ENCODE measurements at regions not wholly inside any gene's neighbourhood (a gene's known extent, or its start where the extent isn't known, plus 50 kb on each side); places are given as distances from the start of the nearest gene placed in this dataset.

- no peaks in the 10 kb centered on the region for H3K36me3 Mint-ChIP-seq
- H3K9me3 Mint-ChIP-seq = no peaks in the 10 kb centered on the region
- peak overlapping the region in 1 of 4 donors; percentile 9 for H3K4me3 Mint-ChIP-seq
- no peaks in the 10 kb centered on the region for H3K27me3 Mint-ChIP-seq
- no peak overlapping the region for H3K27ac Mint-ChIP-seq
- H3K4me1 Mint-ChIP-seq = no peaks in the 10 kb centered on the region
These were observed 79.5 kb upstream of the KLF7 start for GRCh38 chr2:207244971-207245925.

- H3K9me3 Mint-ChIP-seq = no peaks in the 10 kb centered on the region
- no peak overlapping the region for H3K4me3 Mint-ChIP-seq
- no peaks in the 10 kb centered on the region for H3K27me3 Mint-ChIP-seq
- no peak overlapping the region for H3K27ac Mint-ChIP-seq
- H3K36me3 Mint-ChIP-seq = no peaks in the 10 kb centered on the region
- peaks cover 0 to 4% (median 0%) of the 10 kb centered on the region in 3 donors for H3K4me1 Mint-ChIP-seq
These were observed 83.1 kb upstream of the KLF7 start for GRCh38 chr2:207248702-207249377.

GRCh38 chr2:207251022-207251421, 85.3 kb upstream of the KLF7 start:
- H3K4me1 Mint-ChIP-seq = peaks cover 11 to 16% (median 12%) of the 10 kb centered on the region in 3 donors
- H3K36me3 Mint-ChIP-seq = no peaks in the 10 kb centered on the region
- H3K27ac Mint-ChIP-seq = no peak overlapping the region
- peaks cover 10% of the 10 kb centered on the region for H3K27me3 Mint-ChIP-seq
- H3K4me3 Mint-ChIP-seq = no peak overlapping the region
- no peaks in the 10 kb centered on the region for H3K9me3 Mint-ChIP-seq

- H3K27ac Mint-ChIP-seq = no peak overlapping the region
These were observed 85.9 kb upstream of the KLF7 start for GRCh38 chr2:207251573-207252192.

GRCh38 chr2:207252416-207252815, 86.7 kb upstream of the KLF7 start:
- H3K27ac Mint-ChIP-seq = no peak overlapping the region
- H3K27me3 Mint-ChIP-seq = peaks cover 14% of the 10 kb centered on the region
- no peaks in the 10 kb centered on the region for H3K9me3 Mint-ChIP-seq
- no peak overlapping the region for H3K4me3 Mint-ChIP-seq
- H3K4me1 Mint-ChIP-seq = peaks cover 14 to 16% (median 15%) of the 10 kb centered on the region in 3 donors
- no peaks in the 10 kb centered on the region for H3K36me3 Mint-ChIP-seq

More at GRCh38 chr2:207251573-207252192, 85.9 kb upstream of the KLF7 start:
- Mint-ChIP-seq H3K9me3 (no peaks in the 10 kb centered on the region), H3K4me3 (no peak overlapping the region), H3K36me3 (no peaks in the 10 kb centered on the region), H3K27me3 (peaks cover 13% of the 10 kb centered on the region), H3K4me1 (peaks cover 13 to 16% (median 15%) of the 10 kb centered on the region in 3 donors)

- Mint-ChIP-seq H3K27me3 (peaks cover 14% of the 10 kb centered on the region), H3K4me1 (peaks cover 14 to 16% (median 16%) of the 10 kb centered on the region in 3 donors), H3K9me3 (no peaks in the 10 kb centered on the region), H3K4me3 (no peak overlapping the region), H3K36me3 (no peaks in the 10 kb centered on the region), H3K27ac (no peak overlapping the region)
These were observed 87.4 kb upstream of the KLF7 start for GRCh38 chr2:207252979-207253645.

- Mint-ChIP-seq H3K4me3 (peak overlapping the region in 1 of 4 donors; percentile 63), H3K9me3 (no peaks in the 10 kb centered on the region), H3K36me3 (no peaks in the 10 kb centered on the region), H3K27me3 (peaks cover 14% of the 10 kb centered on the region), H3K4me1 (peaks cover 14 to 18% (median 16%) of the 10 kb centered on the region in 3 donors), H3K27ac (no peak overlapping the region)
These were observed 88.1 kb upstream of the KLF7 start for GRCh38 chr2:207253666-207254345.

- Mint-ChIP-seq H3K27ac (no peak overlapping the region), H3K9me3 (no peaks in the 10 kb centered on the region), H3K36me3 (no peaks in the 10 kb centered on the region), H3K4me3 (peak overlapping the region in 2 of 4 donors; percentile 19 to 83), H3K27me3 (peaks cover 14% of the 10 kb centered on the region), H3K4me1 (peaks cover 14 to 18% (median 16%) of the 10 kb centered on the region in 3 donors)
These were observed 89.1 kb upstream of the KLF7 start for GRCh38 chr2:207254591-207255464.

GRCh38 chr2:207255565-207256470, 90.1 kb upstream of the KLF7 start:
- no peak overlapping the region for H3K4me3 Mint-ChIP-seq
- no peak overlapping the region for H3K27ac Mint-ChIP-seq
- H3K36me3 Mint-ChIP-seq = no peaks in the 10 kb centered on the region
- H3K27me3 Mint-ChIP-seq = peaks cover 14% of the 10 kb centered on the region
- no peaks in the 10 kb centered on the region for H3K9me3 Mint-ChIP-seq
- peaks cover 14 to 18% (median 16%) of the 10 kb centered on the region in 3 donors for H3K4me1 Mint-ChIP-seq

GRCh38 chr2:207256476-207257207, 90.9 kb upstream of the KLF7 start:
- peaks cover 14 to 18% (median 16%) of the 10 kb centered on the region in 3 donors for H3K4me1 Mint-ChIP-seq
- no peaks in the 10 kb centered on the region for H3K36me3 Mint-ChIP-seq
- H3K9me3 Mint-ChIP-seq = no peaks in the 10 kb centered on the region
- peaks cover 14% of the 10 kb centered on the region for H3K27me3 Mint-ChIP-seq
- H3K27ac Mint-ChIP-seq = no peak overlapping the region
- H3K4me3 Mint-ChIP-seq = peak overlapping the region in 1 of 4 donors; percentile 57

- no peak overlapping the region for H3K27ac Mint-ChIP-seq
- H3K4me1 Mint-ChIP-seq = peaks cover 16 to 18% (median 16%) of the 10 kb centered on the region in 3 donors
- no peaks in the 10 kb centered on the region for H3K36me3 Mint-ChIP-seq
- H3K9me3 Mint-ChIP-seq = no peaks in the 10 kb centered on the region
- peaks cover 14% of the 10 kb centered on the region for H3K27me3 Mint-ChIP-seq
- peak overlapping the region in 1 of 4 donors; percentile 46 for H3K4me3 Mint-ChIP-seq
These were observed 91.8 kb upstream of the KLF7 start for GRCh38 chr2:207257251-207258250.

All from IgD-negative memory B cell (primary cell).